ENCODE measurements at regions not wholly inside any gene's neighbourhood (a gene's known extent, or its start where the extent isn't known, plus 50 kb on each side); places are given as distances from the start of the nearest gene placed in this dataset.

DNA sequence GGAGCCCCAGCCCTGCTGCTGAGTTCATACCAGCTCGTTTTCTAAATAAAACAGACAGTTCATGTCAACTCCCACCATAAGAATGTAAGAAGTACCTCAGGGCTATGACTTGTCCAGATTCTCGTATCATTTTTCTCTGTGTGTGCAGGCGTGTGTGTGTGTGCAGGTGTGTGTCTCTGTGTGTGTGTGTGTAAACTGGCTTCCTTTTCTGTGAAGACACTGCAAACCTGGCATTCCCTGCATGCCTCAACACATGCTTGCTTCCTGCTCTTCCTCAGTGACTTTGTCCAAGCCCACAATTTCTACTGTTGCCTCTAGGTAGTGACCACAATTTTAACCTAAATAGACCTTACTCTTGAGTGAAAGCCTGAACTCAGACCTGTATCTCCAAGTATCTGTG lies 879.0 kb downstream of the SLC4A3 start:
- Histone ChIP-seq H3K4me3 (ENCODE audit: insufficient read depth, low read length) (no peak overlapping the region), H3K79me2 (ENCODE audit: insufficient read depth, low read length) (no peaks in the 10 kb centered on the region), H3K27ac (ENCODE audit: low read depth, low read length) (no peak overlapping the region), H3K9me3 (ENCODE audit: low read depth, low read length) (no peaks in the 10 kb centered on the region), H4K20me1 (ENCODE audit: insufficient read depth, low read length) (no peaks in the 10 kb centered on the region), H3K36me3 (ENCODE audit: insufficient read depth, low read length) (no peaks in the 10 kb centered on the region), H3K4me2 (ENCODE audit: insufficient read depth, low read length) (no peak overlapping the region), H2AFZ (ENCODE audit: low read length) (no peak overlapping the region), H3K4me1 (ENCODE audit: insufficient read depth, low read length) (peaks cover 22% of the 10 kb centered on the region), H3K27me3 (ENCODE audit: insufficient read depth, low read length) (no peaks in the 10 kb centered on the region)
- TF ChIP-seq, protein P1, sequence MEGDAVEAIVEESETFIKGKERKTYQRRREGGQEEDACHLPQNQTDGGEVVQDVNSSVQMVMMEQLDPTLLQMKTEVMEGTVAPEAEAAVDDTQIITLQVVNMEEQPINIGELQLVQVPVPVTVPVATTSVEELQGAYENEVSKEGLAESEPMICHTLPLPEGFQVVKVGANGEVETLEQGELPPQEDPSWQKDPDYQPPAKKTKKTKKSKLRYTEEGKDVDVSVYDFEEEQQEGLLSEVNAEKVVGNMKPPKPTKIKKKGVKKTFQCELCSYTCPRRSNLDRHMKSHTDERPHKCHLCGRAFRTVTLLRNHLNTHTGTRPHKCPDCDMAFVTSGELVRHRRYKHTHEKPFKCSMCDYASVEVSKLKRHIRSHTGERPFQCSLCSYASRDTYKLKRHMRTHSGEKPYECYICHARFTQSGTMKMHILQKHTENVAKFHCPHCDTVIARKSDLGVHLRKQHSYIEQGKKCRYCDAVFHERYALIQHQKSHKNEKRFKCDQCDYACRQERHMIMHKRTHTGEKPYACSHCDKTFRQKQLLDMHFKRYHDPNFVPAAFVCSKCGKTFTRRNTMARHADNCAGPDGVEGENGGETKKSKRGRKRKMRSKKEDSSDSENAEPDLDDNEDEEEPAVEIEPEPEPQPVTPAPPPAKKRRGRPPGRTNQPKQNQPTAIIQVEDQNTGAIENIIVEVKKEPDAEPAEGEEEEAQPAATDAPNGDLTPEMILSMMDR (IDR thresholded peaks at IDR 0.05; ENCODE audit: extremely low read depth, low read depth, low read length): no peak
- no peak for DNase-seq (ENCODE audit: insufficient read length, low spot score, missing footprints)

DNA sequence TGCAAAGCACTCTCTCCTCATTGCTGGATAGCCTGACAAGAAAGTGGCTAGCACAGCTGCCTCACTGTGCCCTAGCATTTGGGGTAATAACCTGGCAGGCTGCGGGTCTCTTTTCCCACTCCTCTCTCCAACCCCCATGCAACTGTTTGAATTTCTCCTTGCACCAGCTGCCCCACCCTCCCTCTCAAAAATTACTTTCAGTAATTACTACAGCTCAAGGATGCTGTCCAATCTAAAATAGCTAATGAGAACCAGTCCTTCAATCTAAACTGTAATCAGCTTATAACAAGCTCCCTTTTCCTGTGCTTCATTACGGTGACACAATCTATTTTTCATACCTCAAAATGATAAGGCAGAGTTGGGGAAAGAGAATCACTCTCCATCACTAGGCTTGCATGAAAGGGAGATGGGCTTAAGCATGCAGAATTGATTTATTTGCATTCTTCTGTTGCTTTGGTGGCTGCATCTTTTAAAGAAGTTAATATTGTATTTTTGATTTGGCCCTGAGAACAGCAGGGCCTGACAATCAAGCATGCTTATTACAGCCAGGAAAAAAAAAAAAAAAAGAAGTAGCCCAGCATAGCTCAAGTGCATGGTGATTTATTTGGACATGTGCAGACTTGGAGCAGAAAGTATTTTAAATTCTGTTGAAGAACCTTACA lies 881.8 kb downstream of the SLC4A3 start:
- TF ChIP-seq, protein P1 (IDR thresholded peaks at IDR 0.05; ENCODE audit: extremely low read depth, low read depth, low read length): no peak
- Histone ChIP-seq H3K4me3 (ENCODE audit: insufficient read depth, low read length) (no peak overlapping the region), H3K4me2 (ENCODE audit: insufficient read depth, low read length) (no peak overlapping the region), H4K20me1 (ENCODE audit: insufficient read depth, low read length) (no peaks in the 10 kb centered on the region), H3K36me3 (ENCODE audit: insufficient read depth, low read length) (no peaks in the 10 kb centered on the region), H3K27me3 (ENCODE audit: insufficient read depth, low read length) (no peaks in the 10 kb centered on the region), H3K79me2 (ENCODE audit: insufficient read depth, low read length) (no peaks in the 10 kb centered on the region), H2AFZ (ENCODE audit: low read length) (no peak overlapping the region), H3K9me3 (ENCODE audit: low read depth, low read length) (no peaks in the 10 kb centered on the region), H3K4me1 (ENCODE audit: insufficient read depth, low read length) (peaks cover 43% of the 10 kb centered on the region), H3K27ac (ENCODE audit: low read depth, low read length) (no peak overlapping the region)
- DNase-seq (ENCODE audit: insufficient read length, low spot score, missing footprints): no peak

DNA sequence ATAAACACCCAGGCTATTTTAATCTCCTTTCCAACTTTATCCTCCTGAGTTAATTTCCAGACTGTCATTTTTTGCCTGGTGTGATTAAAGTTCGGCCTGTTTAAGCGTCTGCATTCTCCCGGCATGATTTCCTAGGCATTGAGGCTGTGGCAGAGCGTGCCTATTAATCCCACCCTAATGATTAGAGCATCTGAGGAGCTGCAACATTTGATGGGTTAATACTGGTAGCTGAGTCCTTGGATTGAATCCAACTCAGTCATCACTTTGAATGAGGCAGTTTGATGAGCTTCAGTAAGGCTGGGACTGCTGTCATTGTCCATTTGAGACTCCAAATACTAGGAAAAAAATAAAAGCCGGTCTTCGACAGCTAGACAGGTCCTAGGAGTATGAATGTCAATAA lies 882.5 kb downstream of the SLC4A3 start:
- TF ChIP-seq, protein P1 (IDR thresholded peaks at IDR 0.05; ENCODE audit: extremely low read depth, low read depth, low read length): no peak
- Histone ChIP-seq H4K20me1 (ENCODE audit: insufficient read depth, low read length) (no peaks in the 10 kb centered on the region), H2AFZ (ENCODE audit: low read length) (no peak overlapping the region), H3K27ac (ENCODE audit: low read depth, low read length) (no peak overlapping the region), H3K79me2 (ENCODE audit: insufficient read depth, low read length) (no peaks in the 10 kb centered on the region), H3K36me3 (ENCODE audit: insufficient read depth, low read length) (no peaks in the 10 kb centered on the region), H3K4me1 (ENCODE audit: insufficient read depth, low read length) (peaks cover 42% of the 10 kb centered on the region), H3K27me3 (ENCODE audit: insufficient read depth, low read length) (no peaks in the 10 kb centered on the region), H3K9me3 (ENCODE audit: low read depth, low read length) (no peaks in the 10 kb centered on the region), H3K4me3 (ENCODE audit: insufficient read depth, low read length) (no peak overlapping the region), H3K4me2 (ENCODE audit: insufficient read depth, low read length) (no peak overlapping the region)
- DNase-seq (ENCODE audit: insufficient read length, low spot score, missing footprints): no peak

DNA sequence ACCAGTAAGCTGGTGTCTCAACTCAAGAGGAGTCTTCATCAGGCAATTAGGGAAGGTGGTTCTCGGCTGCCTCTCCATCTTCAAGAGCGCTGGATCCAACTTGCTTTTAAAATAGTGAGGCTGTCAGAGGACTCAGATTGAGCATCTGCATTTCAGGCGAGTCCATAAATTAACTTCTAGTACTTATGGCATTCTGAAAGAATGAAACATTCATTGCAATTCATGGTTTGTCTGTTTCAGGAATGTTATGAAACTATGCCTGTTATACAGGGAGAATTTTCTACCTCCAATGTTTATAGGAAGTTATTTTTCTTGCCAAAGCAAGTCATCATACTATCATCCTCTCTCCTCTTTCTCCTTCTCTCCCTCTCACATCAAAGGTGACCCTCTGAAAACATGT lies 883.2 kb downstream of the SLC4A3 start:
- peaks cover 36% of the 10 kb centered on the region for H3K4me1 ChIP-seq (ENCODE audit: insufficient read depth, low read length)
- peak; percentile 75 for DNase-seq (ENCODE audit: insufficient read length, low spot score, missing footprints)
- no peaks in the 10 kb centered on the region for H3K27me3 ChIP-seq (ENCODE audit: insufficient read depth, low read length)
- TF ChIP-seq, protein P1 (IDR thresholded peaks at IDR 0.05; ENCODE audit: extremely low read depth, low read depth, low read length): no peak
- no peaks in the 10 kb centered on the region for H3K36me3 ChIP-seq (ENCODE audit: insufficient read depth, low read length)
- no peaks in the 10 kb centered on the region for H4K20me1 ChIP-seq (ENCODE audit: insufficient read depth, low read length)
- H2AFZ ChIP-seq (ENCODE audit: low read length): peak overlapping the region; percentile 50
- peak overlapping the region; percentile 8 for H3K27ac ChIP-seq (ENCODE audit: low read depth, low read length)
- no peak overlapping the region for H3K4me2 ChIP-seq (ENCODE audit: insufficient read depth, low read length)
- no peaks in the 10 kb centered on the region for H3K79me2 ChIP-seq (ENCODE audit: insufficient read depth, low read length)
- no peak overlapping the region for H3K4me3 ChIP-seq (ENCODE audit: insufficient read depth, low read length)
- no peaks in the 10 kb centered on the region for H3K9me3 ChIP-seq (ENCODE audit: low read depth, low read length)
